ENCODE measurements at regions not wholly inside any gene's neighbourhood (a gene's known extent, or its start where the extent isn't known, plus 50 kb on each side); places are given as distances from the start of the nearest gene placed in this dataset.
"Not testable (repeated sequence)": the region's sequence is repeated elsewhere in the genome, so short reads cannot be mapped to it uniquely, and the experiment has no call there.

DNA sequence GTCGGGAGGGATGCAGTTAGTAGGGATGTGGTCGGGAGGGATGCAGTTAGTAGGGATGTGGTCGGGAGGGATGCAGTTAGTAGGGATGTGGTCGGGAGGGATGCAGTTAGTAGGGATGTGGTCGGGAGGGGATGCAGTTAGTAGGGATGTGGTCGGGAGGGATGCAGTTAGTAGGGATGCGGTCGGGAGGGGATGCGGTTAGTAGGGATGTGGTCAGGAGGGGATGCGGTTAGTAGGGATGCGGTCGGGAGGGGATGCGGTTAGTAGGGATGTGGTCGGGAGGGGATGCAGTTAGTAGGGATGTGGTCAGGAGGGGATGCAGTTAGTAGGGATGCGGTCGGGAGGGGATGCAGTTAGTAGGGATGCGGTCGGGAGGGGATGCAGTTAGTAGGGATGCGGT lies 96.2 kb downstream of the BDH1 start:
- 48 to 78% methylated on average over 5 to 15 of the region's 19 CpGs for WGBS, 2 experiments (ENCODE audit: extremely low coverage in 1 of 2, insufficient coverage in 1 of 2, insufficient read length in 1 of 2, insufficient replicate concordance in 2 of 2, low coverage in 1 of 2, low lambda C conversion rate in 2 of 2, missing lambda C conversion rate in 1 of 2)
- H2AK5ac ChIP-seq (ENCODE audit: low read depth, low read length); H3K79me2 ChIP-seq (ENCODE audit: control insufficient read depth in 1 of 2, insufficient read depth in 2 of 2, low read length in 2 of 2); H2BK20ac ChIP-seq (ENCODE audit: low read length); H3K56ac ChIP-seq (replicated peaks; ENCODE audit: insufficient read length, low read depth, low read length); H3K79me1 ChIP-seq (ENCODE audit: low read depth, low read length); POLR2A ChIA-PET (ENCODE audit: partially characterized antibody); H3K27ac ChIP-seq (ENCODE audit: low read depth, low read length); H2BK120ac ChIP-seq (replicated peaks; ENCODE audit: low read depth, low read length); H2AFZ ChIP-seq (ENCODE audit: low read length); H3K4ac ChIP-seq (replicated peaks; ENCODE audit: insufficient read length, low read depth, low read length); H4K20me1 ChIP-seq (replicated peaks in 1 of 2; ENCODE audit: control insufficient read depth in 1 of 2, insufficient read depth in 2 of 2, low read length in 2 of 2); DNase-seq (ENCODE audit: low read depth in 1 of 2, low spot score in 2 of 2); H2BK12ac ChIP-seq (ENCODE audit: low read depth, low read length); H3K27me3 ChIP-seq (replicated peaks in 1 of 4; ENCODE audit: control insufficient read depth in 3 of 4, extremely low read depth in 1 of 4, insufficient read depth in 3 of 4, low read length in 3 of 4); H3K4me2 ChIP-seq (ENCODE audit: insufficient read depth in 1 of 2, low read depth in 2 of 2, low read length in 2 of 2); H3K4me3 ChIP-seq (ENCODE audit: extremely low read depth in 1 of 4, insufficient read depth in 2 of 4, low read depth in 3 of 4, low read length in 4 of 4); H3K9me3 ChIP-seq (ENCODE audit: insufficient read depth in 2 of 2, low read depth in 1 of 2, low read length in 1 of 2); H2BK15ac ChIP-seq (ENCODE audit: low read length); H4K5ac ChIP-seq (ENCODE audit: insufficient read length, low read depth, low read length); H3K14ac ChIP-seq (ENCODE audit: insufficient read length); H2BK5ac ChIP-seq (ENCODE audit: low read depth, low read length); H3K4me1 ChIP-seq (replicated peaks in 1 of 4; ENCODE audit: control insufficient read depth in 3 of 4, insufficient read depth in 4 of 4, low read length in 3 of 4); H3K9ac ChIP-seq (replicated peaks in 1 of 4; ENCODE audit: extremely low read depth in 1 of 4, low read depth in 3 of 4, low read length in 3 of 4); H3K23ac ChIP-seq (ENCODE audit: insufficient read length); H3K18ac ChIP-seq (ENCODE audit: extremely low read depth, low read length); H4K91ac ChIP-seq (replicated peaks; ENCODE audit: insufficient read length, low read length); H4K8ac ChIP-seq (ENCODE audit: extremely low read depth, insufficient read depth, low read length); H3K36me3 ChIP-seq (ENCODE audit: control insufficient read depth in 2 of 4, insufficient read depth in 4 of 4, low read length in 3 of 4): not testable (repeated sequence)
- FAIRE-seq: peak; percentile 7
- H3K23me2 ChIP-seq (ENCODE audit: low read depth, low read length): peaks cover 14% of the 10 kb centered on the region
- CTCF ChIA-PET (ENCODE audit: partially characterized antibody): interaction anchor here (0.6 kb wide), 1 partner anchor 102 kb away, joined by 4 read pairs; no protein-coding TSS in a partner anchor

All from H1 (cell line).